ENCODE measurements at regions not wholly inside any gene's neighbourhood (a gene's known extent, or its start where the extent isn't known, plus 50 kb on each side); places are given as distances from the start of the nearest gene placed in this dataset.

- ChIA-PET CTCF (interaction anchor here (1.4 kb wide), 1 partner anchor 10 kb away, joined by 3 read pairs; no protein-coding TSS in a partner anchor), POLR2A (no interaction called here)
- no peak for DNase-seq (ENCODE audit: low read depth, low spot score)
- no peak for TF ChIP-seq CTCF (IDR thresholded peaks at IDR 0.05; ENCODE audit: insufficient read depth, low read length, missing control alignments)
- H3K4me3 ChIP-seq (ENCODE audit: low read depth, low read length), result no peak overlapping the region
These were observed 51.0 kb upstream of the CD93 start for GRCh38 chr20:23136893-23137745.

- TF ChIP-seq CTCF (IDR thresholded peaks at IDR 0.05; ENCODE audit: insufficient read depth, low read length, missing control alignments), result no peak
- CTCF ChIA-PET, result interaction anchor here (0.9 kb wide), 1 partner anchor 22 kb away, joined by 3 read pairs; no protein-coding TSS in a partner anchor
- DNase-seq (ENCODE audit: low read depth, low spot score), result no peak
- POLR2A ChIA-PET, result no interaction called here
- no peak overlapping the region for H3K4me3 ChIP-seq (ENCODE audit: low read depth, low read length)
These were observed 49.6 kb upstream of the CD93 start for GRCh38 chr20:23135449-23136420.
